Frontal cortex (tissue), 3 donors: ENCODE measurements at regions not wholly inside any gene's neighbourhood (a gene's known extent, or its start where the extent isn't known, plus 50 kb on each side); places are given as distances from the start of the nearest gene placed in this dataset.
"Not testable (repeated sequence)": the region's sequence is repeated elsewhere in the genome, so short reads cannot be mapped to it uniquely, and the experiment has no call there.

Experiments
- DNase-seq, 2 donors: peaks; one replicate each; pipeline ENCODE4 v3.0.0; 2012; ENCODE audit warnings: low spot score in 2 of 2
- FAIRE-seq: peaks from 2 replicates; lab custom pipeline; 2012; peaks lifted over from hg19 to GRCh38; lab: Jason Lieb, UNC
- donor health status: control.
- donor health status: control.
- donor health status: control.

GRCh38 chr14:80059041-80059440 is 152.3 kb downstream of the DIO2 start:
- DNase-seq (no peak), FAIRE-seq (no peak)

DNA sequence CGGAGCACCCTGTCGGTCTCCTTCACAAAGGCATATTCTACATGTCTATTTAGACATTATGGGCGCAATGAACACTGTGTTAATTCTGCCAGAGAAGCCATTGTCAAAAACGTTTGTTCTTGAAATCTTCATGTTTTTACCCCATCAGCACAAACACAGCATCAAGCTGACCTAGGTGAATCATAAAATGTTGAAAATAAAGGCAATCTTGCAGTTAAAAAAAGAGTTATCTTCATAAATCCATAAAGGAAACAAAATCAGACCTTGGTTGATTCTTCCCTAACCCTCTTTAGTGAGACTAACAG is 154.9 kb downstream of the DIO2 start:
- FAIRE-seq, result no peak
- no peak for DNase-seq

GRCh38 chr14:80055667-80056496 is 155.4 kb downstream of the DIO2 start:
- DNase-seq (peak; percentile 11 to 14), FAIRE-seq (no peak)

- DNase-seq (no peak), FAIRE-seq (no peak)
These were observed 156.1 kb downstream of the DIO2 start for GRCh38 chr14:80055226-80055625.

- no peak for FAIRE-seq
- DNase-seq, result no peak
These were observed 157.3 kb downstream of the DIO2 start for GRCh38 chr14:80054020-80054419.

- DNase-seq (no peak), FAIRE-seq (no peak)
These were observed 162.2 kb downstream of the DIO2 start for GRCh38 chr14:80049055-80049454.

- no peak for DNase-seq
- FAIRE-seq, result no peak
These were observed 163.5 kb downstream of the DIO2 start for GRCh38 chr14:80047761-80048160.

GRCh38 chr14:80037349-80037748 is 174.0 kb downstream of the DIO2 start:
- DNase-seq, result no peak
- FAIRE-seq, result no peak

DNA sequence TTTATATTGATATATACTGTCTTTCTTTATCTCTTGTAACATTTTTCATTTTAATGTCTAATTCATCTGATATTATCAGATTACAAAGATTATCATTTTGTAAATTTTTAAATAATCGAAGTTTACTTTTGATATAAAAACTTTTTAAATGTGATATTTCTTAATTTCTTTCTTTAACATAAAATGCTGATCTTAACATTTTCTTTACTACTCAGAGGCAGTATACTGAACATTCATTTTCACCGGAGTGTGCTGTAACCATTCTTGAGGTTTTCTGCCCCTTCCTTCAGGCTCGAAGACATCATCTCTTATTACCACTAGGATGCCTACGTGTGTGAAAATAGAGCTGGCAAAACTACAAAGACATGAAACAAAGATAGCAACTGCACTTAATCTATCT is 186.9 kb downstream of the DIO2 start:
- DNase-seq (no peak), FAIRE-seq (peak; percentile 88)

- DNase-seq, FAIRE-seq: not testable (repeated sequence)
These were observed 192.8 kb downstream of the DIO2 start for GRCh38 chr14:80018476-80018875.

DNA sequence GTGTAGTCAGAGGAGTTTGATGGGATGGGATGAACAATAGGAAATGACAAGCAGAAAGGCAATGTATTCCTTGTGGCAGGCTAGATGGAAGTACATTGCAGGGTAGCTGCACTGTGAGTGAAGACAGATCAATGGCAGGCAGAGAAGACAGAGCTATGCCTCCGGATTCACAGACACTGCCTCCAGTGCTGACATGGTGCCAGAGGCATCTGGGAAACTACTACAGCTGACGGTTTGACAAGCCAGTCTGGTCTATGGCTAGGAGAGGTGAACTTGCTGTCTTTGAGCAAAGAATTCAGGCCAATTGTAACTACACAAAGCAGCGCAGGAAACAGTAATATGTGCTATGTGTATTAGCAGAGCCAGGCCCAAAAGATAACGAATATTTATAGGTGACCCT is 193.5 kb downstream of the DIO2 start:
- FAIRE-seq (no peak), DNase-seq (no peak)

GRCh38 chr14:80010245-80010644 is 201.1 kb downstream of the DIO2 start:
- not testable (repeated sequence) for FAIRE-seq, DNase-seq

- no peak for DNase-seq
- FAIRE-seq, result no peak
These were observed 205.7 kb downstream of the DIO2 start for GRCh38 chr14:80005561-80005960.

DNA sequence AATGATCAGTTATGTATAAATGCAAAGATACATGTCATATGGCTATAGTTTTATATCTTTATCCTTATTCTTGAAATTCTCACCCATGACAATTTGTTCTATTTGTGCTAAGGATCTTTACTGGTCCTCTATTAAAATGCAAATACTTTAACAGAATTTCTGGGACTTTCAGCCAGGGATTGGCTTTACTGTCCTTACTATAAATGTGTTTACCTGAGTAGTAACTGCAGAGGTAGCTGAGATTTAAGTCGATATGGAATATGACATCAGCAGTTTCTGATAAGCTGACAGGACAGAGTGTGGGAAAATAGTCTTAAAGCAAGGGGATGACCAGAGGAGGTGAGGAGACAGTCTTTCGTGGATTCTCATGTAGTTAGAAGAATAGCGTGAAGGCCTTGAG is 206.4 kb downstream of the DIO2 start:
- DNase-seq, result no peak
- FAIRE-seq, result no peak

GRCh38 chr14:80003138-80003537 is 208.2 kb downstream of the DIO2 start:
- FAIRE-seq (no peak), DNase-seq (no peak)

DNA sequence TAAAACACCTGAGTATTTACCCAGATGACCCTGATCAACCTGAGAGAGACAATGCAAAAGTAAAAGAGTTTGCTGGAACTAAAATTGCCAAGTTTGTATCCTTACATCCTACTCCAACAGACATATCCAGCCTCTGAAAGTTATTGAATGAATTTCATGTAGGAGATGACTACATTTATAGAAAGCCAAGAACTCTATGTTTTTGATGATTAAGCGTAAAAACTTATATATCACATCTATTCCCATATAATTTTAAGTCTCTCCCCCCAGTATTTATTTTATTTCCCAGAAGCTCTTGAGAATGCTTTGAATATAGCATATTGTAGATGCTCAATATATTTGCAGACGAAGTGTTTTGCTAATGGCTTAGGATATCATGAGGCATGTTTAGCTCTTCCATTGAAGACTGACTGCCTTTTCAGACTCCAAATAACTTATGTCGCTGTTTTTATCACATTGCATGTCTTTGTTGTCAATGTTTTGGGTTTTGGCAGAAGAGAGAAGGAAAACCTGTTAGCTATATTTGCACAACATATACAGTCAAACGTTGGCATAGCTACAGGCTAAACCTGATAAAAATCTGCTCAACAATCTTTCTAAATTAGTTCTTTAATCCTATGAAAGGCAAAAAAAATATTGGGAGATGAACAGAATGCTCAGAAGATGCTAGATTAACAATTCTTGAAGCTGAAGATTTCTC is 213.6 kb downstream of the DIO2 start:
- FAIRE-seq (no peak), DNase-seq (no peak)

- DNase-seq (no peak), FAIRE-seq (no peak)
These were observed 218.7 kb downstream of the DIO2 start for GRCh38 chr14:79992407-79993198.

DNA sequence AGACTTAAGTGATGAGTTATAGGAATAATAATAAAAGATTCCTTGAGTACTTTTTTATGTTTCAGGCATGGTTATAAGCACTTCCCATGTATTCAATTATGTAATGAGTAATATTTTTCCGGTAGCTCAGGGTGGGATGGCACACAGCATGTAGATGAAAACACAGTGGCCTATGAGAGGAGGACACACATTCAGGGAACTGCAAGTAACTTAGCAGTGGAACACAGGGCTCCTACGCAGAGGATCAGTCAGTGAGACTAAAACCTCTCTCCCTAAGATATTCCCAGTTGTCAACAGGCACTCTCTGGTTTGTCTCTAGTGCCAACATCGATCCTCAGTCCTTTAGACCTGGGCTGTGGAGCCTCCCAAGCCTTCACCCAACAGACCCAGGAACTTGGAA is 219.4 kb downstream of the DIO2 start:
- FAIRE-seq, result no peak
- DNase-seq, result no peak

GRCh38 chr14:79989990-79990389 is 221.3 kb downstream of the DIO2 start:
- DNase-seq (no peak), FAIRE-seq (no peak)

DNA sequence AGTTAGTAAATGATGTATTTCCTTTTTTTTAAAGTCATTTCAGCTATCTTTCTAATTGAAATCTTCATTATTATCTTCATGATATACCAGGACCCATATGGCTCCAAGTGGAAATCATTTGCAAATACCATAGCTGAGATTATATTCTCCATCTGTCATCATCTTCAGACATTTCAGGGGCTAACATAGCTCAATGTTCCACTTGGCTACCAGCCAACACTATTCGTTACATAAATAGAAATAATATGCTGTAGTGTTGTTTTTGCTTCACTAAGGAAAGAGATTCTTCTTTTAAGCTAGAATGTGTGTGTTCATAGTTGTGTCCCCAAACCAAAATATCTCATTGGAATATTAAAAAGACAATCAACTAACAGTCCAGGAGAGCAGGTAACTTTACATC is 225.1 kb downstream of the DIO2 start:
- no peak for FAIRE-seq
- DNase-seq, result no peak

- no peak for FAIRE-seq
- DNase-seq, result no peak
These were observed 239.1 kb downstream of the DIO2 start for GRCh38 chr14:79972230-79972629.
